Activated B cell treated with CpG ODN at 0.5 μM for 24 hours (primary cell): ENCODE measurements at regions not wholly inside any gene's neighbourhood (a gene's known extent, or its start where the extent isn't known, plus 50 kb on each side); places are given as distances from the start of the nearest gene placed in this dataset.

Source experiments
- ATAC-seq: fragments of 200-7000 bp; cut with Tn5 transposase; one replicate; pipeline ENCODE4 v1.10.0; 2021; ENCODE audit warnings: low read depth, mild to moderate bottlenecking, moderate library complexity
- CTCF ChIA-PET: fragments of 350-600 bp; sonication (Branson Sonifier 250); formaldehyde crosslinking; loops from one replicate; lab custom pipeline; 2021; ENCODE audit warnings: antibody characterized with exemption; lab: Charles Lee
- POLR2A ChIA-PET: fragments of 350-600 bp; sonication (Branson Sonifier 250); formaldehyde crosslinking; loops from one replicate; lab custom pipeline; 2021; ENCODE audit warnings: antibody characterized with exemption; lab: Charles Lee
- DNase-seq: peaks from one replicate; pipeline ENCODE4 v3.0.0; 2022
- H3K27ac Mint-ChIP-seq: one replicate; pipeline ENCODE4 v1.8.0; 2020; ENCODE audit warnings: mixed read lengths
- H3K27me3 Mint-ChIP-seq: one replicate; pipeline ENCODE4 v1.8.0; 2021; ENCODE audit warnings: mixed read lengths
- H3K36me3 Mint-ChIP-seq: one replicate; pipeline ENCODE4 v1.8.0; 2021; ENCODE audit warnings: low read depth, mixed read lengths
- H3K4me1 Mint-ChIP-seq: one replicate; pipeline ENCODE4 v1.8.0; 2021; ENCODE audit warnings: mixed read lengths
- H3K4me3 Mint-ChIP-seq: one replicate; pipeline ENCODE4 v1.8.0; 2020; ENCODE audit warnings: mild to moderate bottlenecking, mixed read lengths
- H3K9me3 Mint-ChIP-seq: one replicate; pipeline ENCODE4 v1.8.0; 2020; ENCODE audit warnings: mixed read lengths
- intact Hi-C: fragments of 100-400 bp; cut with micrococcal nuclease; formaldehyde crosslinking; loops from one replicate; pipeline ENCODE4 v1.15.1; 2024
- TF ChIP-seq, protein P1 (sequence below): fragments of 200-600 bp; IDR thresholded peaks from one replicate; pipeline ENCODE4 v1.8.0; 2022; ENCODE audit warnings: antibody characterized with exemption, mild to moderate bottlenecking

DNA sequence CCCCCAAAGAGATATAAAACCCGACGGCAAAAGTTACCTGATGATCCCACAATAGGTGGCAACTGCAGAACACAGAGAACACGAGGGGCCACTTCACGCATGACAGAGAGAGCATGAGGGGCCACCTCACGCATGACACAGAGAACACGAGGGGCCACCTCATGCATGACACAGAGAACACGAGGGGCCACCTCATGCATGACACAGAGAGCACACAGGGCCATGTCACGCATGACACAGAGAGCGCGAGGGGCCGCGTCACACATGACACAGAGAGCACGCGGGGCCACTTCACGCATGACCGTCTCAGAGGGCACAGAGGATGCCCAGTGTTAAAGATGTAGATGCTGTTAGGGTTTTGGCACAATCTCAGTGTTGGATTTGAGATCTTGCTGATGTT, 1359.5 kb downstream of the TBC1D22A start:
- DNase-seq (no peak), ATAC-seq (no peak)
- Mint-ChIP-seq H3K4me1 (peaks cover 17% of the 10 kb centered on the region), H3K36me3 (no peaks in the 10 kb centered on the region), H3K27me3 (peaks cover 2% of the 10 kb centered on the region), H3K4me3 (no peak overlapping the region), H3K9me3 (peaks cover 2% of the 10 kb centered on the region), H3K27ac (no peak overlapping the region)
- intact Hi-C loops = no loop called here
- POLR2A ChIA-PET = no interaction called here
- CTCF ChIA-PET = no interaction called here
- TF ChIP-seq, protein P1, sequence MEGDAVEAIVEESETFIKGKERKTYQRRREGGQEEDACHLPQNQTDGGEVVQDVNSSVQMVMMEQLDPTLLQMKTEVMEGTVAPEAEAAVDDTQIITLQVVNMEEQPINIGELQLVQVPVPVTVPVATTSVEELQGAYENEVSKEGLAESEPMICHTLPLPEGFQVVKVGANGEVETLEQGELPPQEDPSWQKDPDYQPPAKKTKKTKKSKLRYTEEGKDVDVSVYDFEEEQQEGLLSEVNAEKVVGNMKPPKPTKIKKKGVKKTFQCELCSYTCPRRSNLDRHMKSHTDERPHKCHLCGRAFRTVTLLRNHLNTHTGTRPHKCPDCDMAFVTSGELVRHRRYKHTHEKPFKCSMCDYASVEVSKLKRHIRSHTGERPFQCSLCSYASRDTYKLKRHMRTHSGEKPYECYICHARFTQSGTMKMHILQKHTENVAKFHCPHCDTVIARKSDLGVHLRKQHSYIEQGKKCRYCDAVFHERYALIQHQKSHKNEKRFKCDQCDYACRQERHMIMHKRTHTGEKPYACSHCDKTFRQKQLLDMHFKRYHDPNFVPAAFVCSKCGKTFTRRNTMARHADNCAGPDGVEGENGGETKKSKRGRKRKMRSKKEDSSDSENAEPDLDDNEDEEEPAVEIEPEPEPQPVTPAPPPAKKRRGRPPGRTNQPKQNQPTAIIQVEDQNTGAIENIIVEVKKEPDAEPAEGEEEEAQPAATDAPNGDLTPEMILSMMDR = no peak

DNA sequence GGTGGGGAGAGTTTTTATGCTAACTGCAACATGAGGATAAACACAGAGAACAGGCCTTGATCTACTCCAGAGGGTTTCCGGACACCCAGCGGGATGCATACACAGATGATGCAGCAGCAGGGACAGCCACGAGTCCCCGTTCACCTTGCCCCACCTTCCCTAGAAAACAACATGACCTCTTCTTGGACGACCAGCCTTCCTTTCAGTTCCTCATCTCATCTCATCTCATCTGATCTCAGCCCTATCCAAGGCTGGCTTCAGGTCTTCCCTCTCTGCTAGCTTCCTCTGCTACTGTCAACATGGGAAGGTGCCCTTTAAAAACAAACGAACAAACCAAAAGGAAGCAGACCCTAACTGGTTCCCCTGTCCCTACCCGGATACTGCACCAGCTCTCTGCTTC, 1356.2 kb downstream of the TBC1D22A start:
- Mint-ChIP-seq H3K27me3 (no peaks in the 10 kb centered on the region), H3K36me3 (no peaks in the 10 kb centered on the region), H3K27ac (no peak overlapping the region), H3K4me3 (no peak overlapping the region), H3K4me1 (peaks cover 17% of the 10 kb centered on the region), H3K9me3 (peaks cover 2% of the 10 kb centered on the region)
- ChIA-PET POLR2A (interaction anchor here (1.1 kb wide), 1 partner anchor 17 kb away, joined by 3 read pairs; no protein-coding TSS in a partner anchor), CTCF (no interaction called here)
- ATAC-seq = no peak
- intact Hi-C loops = no loop called here
- TF ChIP-seq, protein P1 = no peak
- DNase-seq = no peak

DNA sequence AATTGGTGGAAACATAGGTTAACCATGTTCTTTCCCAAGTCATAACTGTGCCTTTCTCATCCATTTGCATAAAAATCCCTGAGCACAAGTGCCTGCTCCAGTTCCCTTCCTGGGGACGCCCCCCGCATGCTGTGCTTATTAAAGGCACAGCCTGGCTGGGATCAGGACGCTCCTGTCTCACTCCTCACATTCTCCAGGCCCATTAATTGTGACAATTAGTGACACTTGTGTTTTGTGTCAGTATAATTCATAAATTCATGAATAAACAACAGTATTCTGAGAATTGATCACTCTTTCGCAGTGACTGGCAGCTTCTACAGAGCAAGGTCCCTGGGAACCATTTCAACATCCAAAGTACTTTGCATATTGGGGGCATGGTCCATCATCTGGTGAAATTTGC, 1354.4 kb downstream of the TBC1D22A start:
- ATAC-seq (no peak), DNase-seq (no peak)
- Mint-ChIP-seq H3K27ac (no peak overlapping the region), H3K9me3 (no peaks in the 10 kb centered on the region), H3K4me1 (peaks cover 23% of the 10 kb centered on the region), H3K4me3 (no peak overlapping the region), H3K36me3 (no peaks in the 10 kb centered on the region), H3K27me3 (no peaks in the 10 kb centered on the region)
- intact Hi-C loops = no loop called here
- CTCF ChIA-PET = no interaction called here
- TF ChIP-seq, protein P1 = no peak
- POLR2A ChIA-PET = no interaction called here

DNA sequence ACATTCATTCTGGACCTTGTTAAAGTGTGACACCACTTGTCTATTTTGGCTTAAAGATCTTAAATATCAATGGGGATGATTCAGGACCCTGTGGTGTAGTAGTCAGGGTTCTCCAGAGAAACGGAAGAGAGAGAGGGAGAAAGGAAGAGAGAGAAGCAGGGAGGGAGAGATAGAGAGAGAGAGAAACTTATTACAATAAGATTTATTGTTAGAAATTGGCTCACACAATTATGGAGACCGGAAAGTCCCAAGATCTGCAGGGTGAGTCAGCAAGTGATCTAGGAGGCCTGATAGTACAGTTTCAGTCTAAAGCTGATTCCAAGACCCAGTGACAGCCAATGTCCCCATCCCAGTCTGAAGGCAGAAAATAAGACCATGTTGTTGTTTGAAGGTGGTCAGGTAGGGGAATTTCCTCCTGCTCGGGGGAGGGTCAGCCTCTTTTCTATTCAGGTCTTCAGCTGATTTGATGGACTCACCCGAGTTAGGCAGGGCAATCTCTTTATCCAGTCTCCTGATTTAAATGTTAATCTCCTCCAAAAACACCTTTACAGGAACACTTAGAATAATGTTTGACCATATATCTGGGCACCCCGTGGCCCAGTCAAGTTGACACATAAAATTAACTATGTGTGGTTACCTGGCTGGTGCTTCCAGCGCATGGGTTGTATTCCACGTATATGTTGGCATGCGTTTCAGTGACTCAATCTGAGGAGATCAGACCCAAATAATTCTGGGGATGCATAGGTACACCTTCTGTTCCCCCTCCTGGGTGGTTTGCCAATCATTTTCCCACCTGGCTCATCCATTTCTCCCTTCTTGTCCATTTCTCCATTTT, 1350.5 kb downstream of the TBC1D22A start:
- H3K27ac Mint-ChIP-seq = no peak overlapping the region
- ChIA-PET CTCF (no interaction called here), POLR2A (no interaction called here)
- peaks cover 6% of the 10 kb centered on the region for H3K4me1 Mint-ChIP-seq
- H3K36me3 Mint-ChIP-seq = no peaks in the 10 kb centered on the region
- no peak for DNase-seq
- H3K27me3 Mint-ChIP-seq = no peaks in the 10 kb centered on the region
- H3K4me3 Mint-ChIP-seq = no peak overlapping the region
- peak; percentile 50 for ATAC-seq
- TF ChIP-seq, protein P1 = no peak
- H3K9me3 Mint-ChIP-seq = peaks cover 5% of the 10 kb centered on the region
- intact Hi-C loops = no loop called here

DNA sequence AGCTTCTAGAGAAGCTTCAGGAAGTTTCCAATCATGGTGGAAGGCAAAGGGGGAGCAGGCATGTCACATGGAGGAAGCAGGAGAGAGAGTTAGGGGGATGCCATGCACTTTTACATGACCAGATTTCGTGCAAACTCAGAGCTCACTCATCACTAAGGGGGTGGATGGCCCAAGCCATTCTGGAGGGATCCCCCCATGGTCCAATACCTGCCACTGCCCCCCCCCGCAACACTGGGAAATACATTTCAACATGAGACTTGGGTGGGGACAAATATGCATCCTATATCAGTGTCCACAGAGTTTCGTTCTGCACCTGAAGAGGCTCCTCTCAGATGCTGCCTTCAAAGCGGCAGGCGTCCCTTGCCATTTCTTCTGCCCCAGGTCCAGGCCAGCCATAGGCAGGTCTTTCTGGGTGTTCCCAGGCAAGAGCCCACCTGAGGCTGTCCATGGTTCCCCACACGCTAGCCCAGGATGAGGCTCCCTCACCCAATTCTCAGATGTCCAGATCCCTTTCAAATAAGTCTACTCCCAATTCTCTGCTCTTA, 1344.3 kb downstream of the TBC1D22A start:
- no peak overlapping the region for H3K27ac Mint-ChIP-seq
- H3K27me3 Mint-ChIP-seq = peaks cover 2% of the 10 kb centered on the region
- H3K4me1 Mint-ChIP-seq = peaks cover 9% of the 10 kb centered on the region
- ATAC-seq = no peak
- H3K36me3 Mint-ChIP-seq = no peaks in the 10 kb centered on the region
- DNase-seq = no peak
- ChIA-PET POLR2A (no interaction called here), CTCF (no interaction called here)
- intact Hi-C loops = no loop called here
- TF ChIP-seq, protein P1 = no peak
- H3K9me3 Mint-ChIP-seq = peaks cover 5% of the 10 kb centered on the region
- H3K4me3 Mint-ChIP-seq = no peak overlapping the region
